HCT116 (cell line): ENCODE measurements at regions not wholly inside any gene's neighbourhood (a gene's known extent, or its start where the extent isn't known, plus 50 kb on each side); places are given as distances from the start of the nearest gene placed in this dataset.

Experiments used
- ATAC-seq: fragments of 200-7000 bp; cut with Tn5 transposase; 2 replicates; pipeline ENCODE4 v1.9.1; 2020; ENCODE audit warnings: mild to moderate bottlenecking, moderate library complexity
- BruUV-seq: library from RNA; stranded (reverse); fragments of 400-500 nt; replicated peaks from 2 replicates; lab custom pipeline; 2021; lab: Mats Ljungman, UMichigan
- CTCF ChIA-PET: fragments of 300-600 bp; sonication (Branson Sonifier 250); formaldehyde crosslinking; loops from one replicate; lab custom pipeline; 2021; ENCODE audit warnings: antibody characterized with exemption; lab: Charles Lee
- POLR2A ChIA-PET: fragments of 300-600, 350-600 bp; sonication (Branson Sonifier 250); formaldehyde crosslinking; loops from one replicate; lab custom pipeline; 2021; ENCODE audit warnings: antibody characterized with exemption; lab: Charles Lee
- RAD21 ChIA-PET, 2 experiments: fragments of 300-600 bp; sonication (Branson Sonifier 250); formaldehyde crosslinking; loops; one replicate each; lab custom pipeline; 2023; ENCODE audit warnings: low total read pairs in 2 of 2; ENCODE audit not compliant: uncharacterized antibody in 2 of 2, unreplicated experiment in 2 of 2, low non-redundant PET in 1 of 2; lab: Charles Lee
- DNase-seq: peaks from one replicate; pipeline ENCODE4 v3.0.0-alpha.2; 2010; ENCODE audit warnings: low read depth, low spot score
- H2AFZ ChIP-seq: fragments of 200-600 bp; shearing (Covaris generic), sonication (generic); 2 replicates; pipeline ENCODE4 v1.6.1; 2017; ENCODE audit warnings: low read depth, mixed run types, mixed read lengths, antibody characterized with exemption, low read length; ENCODE audit not compliant: poor library complexity, severe bottlenecking
- H3K27ac ChIP-seq: 2 replicates; pipeline ENCODE4 v1.5.1; 2012; ENCODE audit warnings: low read depth, low read length
- H3K27me3 ChIP-seq: fragments of 200-600 bp; sonication (generic); 2 replicates; pipeline ENCODE4 v1.6.1; 2016; ENCODE audit warnings: mixed run types, low read length, mixed read lengths; ENCODE audit not compliant: insufficient read depth
- H3K36me3 ChIP-seq, 2 experiments: fragments of 200-500 bp in 1 of 2; fragments of 200-600 bp in 1 of 2; sonication (Bioruptor generic) in 1 of 2; sonication (generic) in 1 of 2; 2 replicates each; pipeline versions ENCODE4 v1.5.1 to v1.6.1; 2014 to 2016; ENCODE audit warnings: low read length in 2 of 2, inconsistent platforms in 1 of 2, mixed read lengths in 1 of 2, mixed run types in 1 of 2; ENCODE audit not compliant: insufficient read depth in 2 of 2, control insufficient read depth in 1 of 2
- H3K4me1 ChIP-seq, 2 experiments: fragments of 200-600 bp in 1 of 2; sonication (generic) in 1 of 2; 2 replicates each; pipeline versions ENCODE4 v1.5.1 to v1.6.1; 2012 to 2017; ENCODE audit warnings: low read length in 2 of 2, inconsistent platforms in 1 of 2, mild to moderate bottlenecking in 1 of 2, mixed read lengths in 1 of 2, mixed run types in 1 of 2, moderate library complexity in 1 of 2; ENCODE audit not compliant: insufficient read depth in 2 of 2, control insufficient read depth in 1 of 2
- H3K4me2 ChIP-seq: fragments of 200-600 bp; sonication (generic); 2 replicates; pipeline ENCODE4 v1.6.1; 2017; ENCODE audit warnings: mixed run types, low read length, mixed read lengths
- H3K4me3 ChIP-seq, 2 experiments: fragments of 200-600 bp in 1 of 2; sonication (generic) in 1 of 2; replicated peaks in 1 of 2; 2 replicates each; pipeline ENCODE4 v1.5.1; 2011 to 2016; ENCODE audit warnings: low read length in 2 of 2, control low read depth in 1 of 2, low read depth in 1 of 2, mild to moderate bottlenecking in 1 of 2, mixed read lengths in 1 of 2, mixed run types in 1 of 2
- H3K79me2 ChIP-seq: fragments of 200-600 bp; sonication (generic); 2 replicates; pipeline ENCODE4 v1.6.1; 2017; ENCODE audit warnings: mild to moderate bottlenecking, mixed run types, low read length, moderate library complexity, mixed read lengths; ENCODE audit not compliant: insufficient read depth
- H3K9ac ChIP-seq: fragments of 200-600 bp; sonication (generic); 2 replicates; pipeline ENCODE4 v1.6.1; 2016; ENCODE audit warnings: low read length, mixed read lengths
- H3K9me2 ChIP-seq: fragments of 200-600 bp; sonication (generic), shearing (Covaris generic); 2 replicates; pipeline ENCODE4 v1.6.1; 2017; ENCODE audit warnings: mixed run types, mild to moderate bottlenecking, moderate library complexity; ENCODE audit not compliant: insufficient read depth
- H3K9me3 ChIP-seq, 2 experiments: fragments of 200-500 bp in 1 of 2; fragments of 200-600 bp in 1 of 2; sonication (Bioruptor generic) in 1 of 2; sonication (generic) in 1 of 2; 2 replicates each; pipeline ENCODE4 v1.6.1; 2014 to 2017; ENCODE audit warnings: low read length in 2 of 2, mixed read lengths in 2 of 2, inconsistent platforms in 1 of 2, low read depth in 1 of 2, mild to moderate bottlenecking in 1 of 2, mixed run types in 1 of 2, moderate library complexity in 1 of 2; ENCODE audit not compliant: control insufficient read depth in 1 of 2, insufficient read depth in 1 of 2
- H4K20me1 ChIP-seq: fragments of 200-600 bp; sonication (generic), shearing (Covaris generic); 2 replicates; pipeline ENCODE4 v1.6.1; 2017; ENCODE audit warnings: mixed run types, mild to moderate bottlenecking, moderate library complexity; ENCODE audit not compliant: insufficient read depth
- CBX3 ChIP-seq: IDR thresholded peaks from 2 replicates; pipeline ENCODE4 v1.6.1; 2012; ENCODE audit warnings: low read depth
- EGR1 ChIP-seq: IDR thresholded peaks from 2 replicates; pipeline ENCODE4 v1.6.1; 2012; ENCODE audit warnings: low read depth
- EZH2 ChIP-seq: fragments of 200-600 bp; sonication (generic); IDR thresholded peaks from 2 replicates; pipeline ENCODE4 v1.6.1; 2017; ENCODE audit warnings: antibody characterized with exemption, mixed run types
- EZH2phosphoT487 ChIP-seq: fragments of 200-600 bp; IDR thresholded peaks from 2 replicates; pipeline ENCODE4 v1.6.1; 2018; ENCODE audit warnings: antibody characterized with exemption, borderline replicate concordance
- FOSL1 ChIP-seq: IDR thresholded peaks from 2 replicates; pipeline ENCODE4 v1.6.1; 2012; ENCODE audit warnings: low read depth
- JUND ChIP-seq: IDR thresholded peaks from 2 replicates; pipeline ENCODE4 v1.6.1; 2012
- SP1 ChIP-seq: IDR thresholded peaks from 2 replicates; pipeline ENCODE4 v1.6.1; 2012; ENCODE audit warnings: low read depth
- TCF7L2 ChIP-seq: IDR thresholded peaks from 2 replicates; pipeline ENCODE4 v1.7.0; 2011; ENCODE audit warnings: borderline replicate concordance, inconsistent platforms; ENCODE audit not compliant: insufficient read depth, insufficient read length; ENCODE audit errors: extremely low read depth
- YY1 ChIP-seq: IDR thresholded peaks from 2 replicates; pipeline ENCODE4 v1.6.1; 2011; ENCODE audit warnings: low read length, low read depth, moderate library complexity, mild to moderate bottlenecking; ENCODE audit not compliant: insufficient replicate concordance; ENCODE audit errors: extremely low read depth
- ZFX ChIP-seq: fragments of 450-650 bp; IDR thresholded peaks from 2 replicates; pipeline ENCODE4 v1.6.1; 2017
- ZNF274 ChIP-seq: fragments of 200-500 bp; sonication (Bioruptor generic); IDR thresholded peaks from 2 replicates; pipeline ENCODE4 v1.6.1; 2014; ENCODE audit warnings: mild to moderate bottlenecking, low read depth, low read length, inconsistent platforms
- intact Hi-C: fragments of 100-400 bp; cut with micrococcal nuclease; formaldehyde crosslinking; loops from 2 replicates; pipeline ENCODE4 v1.10.0; 2022
- TF ChIP-seq, protein P1 (sequence below): IDR thresholded peaks from 2 replicates; pipeline ENCODE4 v1.6.1; 2012
- TF ChIP-seq, protein P2 (sequence below): IDR thresholded peaks from 2 replicates; pipeline ENCODE4 v1.6.1; 2012; ENCODE audit warnings: low read depth
- TF ChIP-seq, protein P3 (sequence below), 3 experiments: fragments of 200-600 bp in 1 of 3; sonication (generic) in 1 of 3; IDR thresholded peaks in 2 of 3; conservative IDR thresholded peaks in 1 of 3; 2 replicates each; pipeline ENCODE4 v1.5.1; 2012 to 2017; ENCODE audit warnings: low read depth in 2 of 3, low read length in 2 of 3, antibody characterized with exemption in 1 of 3, borderline replicate concordance in 1 of 3, control low read depth in 1 of 3, mild to moderate bottlenecking in 1 of 3, mixed read lengths in 1 of 3, mixed run types in 1 of 3, moderate library complexity in 1 of 3; ENCODE audit not compliant: insufficient read depth in 1 of 3
- TF ChIP-seq, protein P4 (sequence below): IDR thresholded peaks from 2 replicates; pipeline ENCODE4 v1.6.1; 2011; ENCODE audit warnings: mild to moderate bottlenecking, low read length, moderate library complexity; ENCODE audit not compliant: insufficient replicate concordance; ENCODE audit errors: extremely low read depth

DNA sequence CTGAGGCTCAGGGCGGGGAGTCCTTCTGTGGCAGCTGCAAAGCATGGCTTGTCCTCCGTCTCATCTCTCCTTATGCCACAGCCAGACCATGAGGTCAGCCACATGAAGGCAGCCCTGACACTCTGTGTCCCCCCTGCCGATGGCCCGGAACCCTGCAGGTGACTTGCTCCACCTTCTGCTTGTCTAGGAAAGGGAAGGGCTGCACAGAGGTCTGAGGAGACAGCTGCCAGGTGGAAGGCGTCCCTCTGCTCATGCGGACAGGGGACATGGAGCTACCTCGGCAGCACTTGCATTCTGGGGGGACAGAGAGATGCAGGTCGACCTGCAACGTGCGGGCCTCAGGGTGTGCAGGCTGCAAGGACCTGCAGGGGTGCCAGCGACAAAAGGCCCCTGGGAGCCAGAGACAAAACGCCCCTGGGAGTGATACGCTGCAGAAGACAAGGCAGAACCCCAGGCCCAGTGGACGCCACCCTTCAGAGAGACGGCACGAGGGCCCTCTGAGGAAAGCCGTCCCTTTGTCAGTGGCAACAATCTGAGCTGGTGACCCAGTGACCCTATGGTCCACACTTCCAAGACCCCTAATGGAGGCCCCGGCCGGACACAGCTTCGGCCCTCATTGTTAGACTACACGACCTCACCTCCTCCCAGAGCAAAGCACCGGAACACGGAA lies 205.2 kb upstream of the PPP2R2D start:
- ChIA-PET POLR2A (no interaction called here), CTCF (no interaction called here), RAD21 (no interaction called here)
- intact Hi-C loops, result no loop called here
- Histone ChIP-seq H3K27ac (no peak overlapping the region), H3K4me2 (no peak overlapping the region), H3K36me3 (no peaks in the 10 kb centered on the region), H3K9me3 (no peaks in the 10 kb centered on the region), H2AFZ (no peak overlapping the region), H3K79me2 (no peaks in the 10 kb centered on the region), H3K4me3 (no peak overlapping the region), H4K20me1 (no peaks in the 10 kb centered on the region), H3K4me1 (no peaks in the 10 kb centered on the region), H3K9ac (no peak overlapping the region), H3K27me3 (0 out of 2 replicates have a peak, but pooled peaks cover 4% of the 10 kb centered on the region), H3K9me2 (no peaks in the 10 kb centered on the region)
- ATAC-seq (no peak), DNase-seq (no peak)
- no peak for TF ChIP-seq SP1
- TF ChIP-seq, protein P1, sequence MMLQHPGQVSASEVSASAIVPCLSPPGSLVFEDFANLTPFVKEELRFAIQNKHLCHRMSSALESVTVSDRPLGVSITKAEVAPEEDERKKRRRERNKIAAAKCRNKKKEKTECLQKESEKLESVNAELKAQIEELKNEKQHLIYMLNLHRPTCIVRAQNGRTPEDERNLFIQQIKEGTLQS, result no peak
- no peak for TF ChIP-seq EZH2phosphoT487
- TF ChIP-seq EZH2, result no peak
- TF ChIP-seq TCF7L2, result no peak
- TF ChIP-seq, protein P2, sequence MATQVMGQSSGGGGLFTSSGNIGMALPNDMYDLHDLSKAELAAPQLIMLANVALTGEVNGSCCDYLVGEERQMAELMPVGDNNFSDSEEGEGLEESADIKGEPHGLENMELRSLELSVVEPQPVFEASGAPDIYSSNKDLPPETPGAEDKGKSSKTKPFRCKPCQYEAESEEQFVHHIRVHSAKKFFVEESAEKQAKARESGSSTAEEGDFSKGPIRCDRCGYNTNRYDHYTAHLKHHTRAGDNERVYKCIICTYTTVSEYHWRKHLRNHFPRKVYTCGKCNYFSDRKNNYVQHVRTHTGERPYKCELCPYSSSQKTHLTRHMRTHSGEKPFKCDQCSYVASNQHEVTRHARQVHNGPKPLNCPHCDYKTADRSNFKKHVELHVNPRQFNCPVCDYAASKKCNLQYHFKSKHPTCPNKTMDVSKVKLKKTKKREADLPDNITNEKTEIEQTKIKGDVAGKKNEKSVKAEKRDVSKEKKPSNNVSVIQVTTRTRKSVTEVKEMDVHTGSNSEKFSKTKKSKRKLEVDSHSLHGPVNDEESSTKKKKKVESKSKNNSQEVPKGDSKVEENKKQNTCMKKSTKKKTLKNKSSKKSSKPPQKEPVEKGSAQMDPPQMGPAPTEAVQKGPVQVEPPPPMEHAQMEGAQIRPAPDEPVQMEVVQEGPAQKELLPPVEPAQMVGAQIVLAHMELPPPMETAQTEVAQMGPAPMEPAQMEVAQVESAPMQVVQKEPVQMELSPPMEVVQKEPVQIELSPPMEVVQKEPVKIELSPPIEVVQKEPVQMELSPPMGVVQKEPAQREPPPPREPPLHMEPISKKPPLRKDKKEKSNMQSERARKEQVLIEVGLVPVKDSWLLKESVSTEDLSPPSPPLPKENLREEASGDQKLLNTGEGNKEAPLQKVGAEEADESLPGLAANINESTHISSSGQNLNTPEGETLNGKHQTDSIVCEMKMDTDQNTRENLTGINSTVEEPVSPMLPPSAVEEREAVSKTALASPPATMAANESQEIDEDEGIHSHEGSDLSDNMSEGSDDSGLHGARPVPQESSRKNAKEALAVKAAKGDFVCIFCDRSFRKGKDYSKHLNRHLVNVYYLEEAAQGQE, result no peak
- no peak for TF ChIP-seq YY1
- TF ChIP-seq CBX3, result no peak
- TF ChIP-seq, protein P3, sequence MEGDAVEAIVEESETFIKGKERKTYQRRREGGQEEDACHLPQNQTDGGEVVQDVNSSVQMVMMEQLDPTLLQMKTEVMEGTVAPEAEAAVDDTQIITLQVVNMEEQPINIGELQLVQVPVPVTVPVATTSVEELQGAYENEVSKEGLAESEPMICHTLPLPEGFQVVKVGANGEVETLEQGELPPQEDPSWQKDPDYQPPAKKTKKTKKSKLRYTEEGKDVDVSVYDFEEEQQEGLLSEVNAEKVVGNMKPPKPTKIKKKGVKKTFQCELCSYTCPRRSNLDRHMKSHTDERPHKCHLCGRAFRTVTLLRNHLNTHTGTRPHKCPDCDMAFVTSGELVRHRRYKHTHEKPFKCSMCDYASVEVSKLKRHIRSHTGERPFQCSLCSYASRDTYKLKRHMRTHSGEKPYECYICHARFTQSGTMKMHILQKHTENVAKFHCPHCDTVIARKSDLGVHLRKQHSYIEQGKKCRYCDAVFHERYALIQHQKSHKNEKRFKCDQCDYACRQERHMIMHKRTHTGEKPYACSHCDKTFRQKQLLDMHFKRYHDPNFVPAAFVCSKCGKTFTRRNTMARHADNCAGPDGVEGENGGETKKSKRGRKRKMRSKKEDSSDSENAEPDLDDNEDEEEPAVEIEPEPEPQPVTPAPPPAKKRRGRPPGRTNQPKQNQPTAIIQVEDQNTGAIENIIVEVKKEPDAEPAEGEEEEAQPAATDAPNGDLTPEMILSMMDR (IDR thresholded peaks at IDR 0.05 in 2 of 3, conservative IDR thresholded peaks at IDR 0.05 in 1 of 3; ENCODE audit: borderline replicate concordance in 1 of 3, insufficient read depth in 1 of 3, low read depth in 2 of 3, low read length in 2 of 3), result no peak
- TF ChIP-seq, protein P4, sequence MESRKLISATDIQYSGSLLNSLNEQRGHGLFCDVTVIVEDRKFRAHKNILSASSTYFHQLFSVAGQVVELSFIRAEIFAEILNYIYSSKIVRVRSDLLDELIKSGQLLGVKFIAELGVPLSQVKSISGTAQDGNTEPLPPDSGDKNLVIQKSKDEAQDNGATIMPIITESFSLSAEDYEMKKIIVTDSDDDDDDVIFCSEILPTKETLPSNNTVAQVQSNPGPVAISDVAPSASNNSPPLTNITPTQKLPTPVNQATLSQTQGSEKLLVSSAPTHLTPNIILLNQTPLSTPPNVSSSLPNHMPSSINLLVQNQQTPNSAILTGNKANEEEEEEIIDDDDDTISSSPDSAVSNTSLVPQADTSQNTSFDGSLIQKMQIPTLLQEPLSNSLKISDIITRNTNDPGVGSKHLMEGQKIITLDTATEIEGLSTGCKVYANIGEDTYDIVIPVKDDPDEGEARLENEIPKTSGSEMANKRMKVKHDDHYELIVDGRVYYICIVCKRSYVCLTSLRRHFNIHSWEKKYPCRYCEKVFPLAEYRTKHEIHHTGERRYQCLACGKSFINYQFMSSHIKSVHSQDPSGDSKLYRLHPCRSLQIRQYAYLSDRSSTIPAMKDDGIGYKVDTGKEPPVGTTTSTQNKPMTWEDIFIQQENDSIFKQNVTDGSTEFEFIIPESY, result no peak
- TF ChIP-seq ZFX, result no peak
- no peak for TF ChIP-seq FOSL1
- TF ChIP-seq EGR1, result no peak
- no peak for TF ChIP-seq ZNF274
- TF ChIP-seq JUND, result no peak
- no TSS peak for BruUV-seq
